Embryonic facial prominence (tissue), 1 donor: ENCODE measurements at regions not wholly inside any gene's neighbourhood (a gene's known extent, or its start where the extent isn't known, plus 50 kb on each side); places are given as distances from the start of the nearest gene placed in this dataset.
"Not testable (repeated sequence)": the region's sequence is repeated elsewhere in the genome, so short reads cannot be mapped to it uniquely, and the experiment has no call there.

ENCODE experiments used
- DNase-seq: peaks from one replicate; pipeline ENCODE4 v3.0.0-alpha.2; 2016; ENCODE audit errors: extremely low spot score

DNA sequence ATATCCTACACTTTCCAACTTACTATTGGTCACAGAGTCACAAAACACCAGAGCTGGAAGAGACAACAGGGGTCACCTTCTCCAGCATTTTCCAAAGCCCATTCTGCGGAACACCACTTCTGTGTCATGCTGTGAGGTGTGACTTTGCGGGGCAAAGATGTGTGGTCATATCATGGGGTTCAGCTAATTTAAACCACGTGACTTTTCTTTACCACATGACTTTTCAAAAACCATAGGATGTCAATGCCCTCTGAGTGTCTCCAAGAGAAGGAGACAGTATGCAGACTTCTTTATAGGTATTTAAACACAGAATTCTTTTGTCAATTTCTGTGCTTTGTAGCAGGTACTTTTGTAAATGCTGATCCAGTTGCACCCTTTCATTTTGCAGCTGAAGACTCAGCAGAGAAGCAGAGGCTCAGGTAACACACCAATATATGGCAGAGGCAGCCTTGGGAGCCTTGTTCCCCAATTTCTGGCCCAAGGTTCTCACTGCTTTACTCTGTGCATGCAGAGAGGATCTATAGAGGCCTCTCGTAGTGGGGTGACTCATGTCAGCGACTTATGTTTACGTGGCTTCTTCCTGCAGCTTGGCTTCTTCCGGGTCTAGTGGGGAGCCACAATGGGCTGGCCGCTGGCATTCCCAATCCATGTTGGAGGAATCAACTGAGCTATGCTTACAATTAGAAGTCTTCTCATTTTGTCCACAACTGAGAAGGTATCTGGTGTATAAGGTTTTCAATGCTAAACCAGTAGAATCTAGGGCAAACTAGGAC lies 104.0 kb upstream of the RHOBTB1 start:
- no peak for DNase-seq

DNA sequence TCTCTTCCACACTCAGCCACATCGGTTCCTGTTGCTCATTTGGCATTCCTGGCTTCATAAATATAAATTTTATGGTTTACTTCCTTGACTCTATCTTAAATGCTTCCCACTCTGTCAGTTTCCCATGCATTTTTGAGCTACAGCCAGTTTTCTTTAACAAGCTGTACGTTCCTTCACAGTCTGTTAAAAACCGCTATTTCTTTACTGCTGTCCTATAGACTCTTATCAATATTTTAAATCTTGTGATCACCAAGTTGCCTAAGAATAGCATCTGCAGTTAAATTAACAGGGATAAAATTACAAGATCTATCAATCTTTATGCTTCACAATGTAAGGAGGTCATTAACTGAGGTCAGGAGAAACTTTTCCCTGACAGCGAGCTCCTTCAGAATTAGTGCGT lies 103.1 kb upstream of the RHOBTB1 start:
- DNase-seq: no peak

DNA sequence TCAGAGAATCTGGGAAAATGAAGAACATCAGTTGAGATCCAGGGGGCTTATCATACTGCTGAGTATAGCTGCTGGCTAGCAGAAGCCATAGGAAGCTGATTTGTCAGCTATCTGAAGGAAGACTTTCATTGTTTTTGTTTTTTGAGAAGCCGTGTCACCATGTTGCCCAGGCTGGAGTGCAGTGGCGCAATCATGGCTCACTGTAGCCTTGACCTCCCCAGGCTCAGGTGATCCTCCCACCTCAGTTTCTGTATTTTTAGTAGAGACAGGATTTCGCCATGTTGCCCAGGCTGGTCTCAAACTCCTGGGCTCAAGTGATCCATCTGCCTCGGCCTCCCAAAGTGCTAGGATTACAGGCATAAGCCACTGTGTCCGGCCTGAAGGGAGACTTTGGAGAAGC lies 101.5 kb upstream of the RHOBTB1 start:
- not testable (repeated sequence) for DNase-seq

DNA sequence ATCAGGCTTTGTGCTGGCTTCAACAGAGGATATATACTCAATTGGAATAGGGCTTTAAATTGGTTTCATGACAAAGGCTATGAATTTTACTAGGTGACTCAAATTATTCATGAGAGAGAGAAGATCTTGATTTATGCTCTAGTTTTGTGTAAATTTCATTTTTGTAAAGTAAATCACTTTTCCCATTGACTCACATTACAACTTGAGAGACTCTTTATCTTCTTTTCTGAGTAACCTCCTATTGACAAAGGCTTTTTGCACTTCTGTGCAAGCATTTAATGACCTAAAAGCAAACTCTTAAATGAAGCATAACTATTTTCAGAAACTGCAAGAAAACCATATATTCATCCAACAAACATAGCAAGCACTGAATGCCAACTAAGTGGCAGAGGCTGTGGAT lies 98.5 kb upstream of the RHOBTB1 start:
- DNase-seq: no peak

DNA sequence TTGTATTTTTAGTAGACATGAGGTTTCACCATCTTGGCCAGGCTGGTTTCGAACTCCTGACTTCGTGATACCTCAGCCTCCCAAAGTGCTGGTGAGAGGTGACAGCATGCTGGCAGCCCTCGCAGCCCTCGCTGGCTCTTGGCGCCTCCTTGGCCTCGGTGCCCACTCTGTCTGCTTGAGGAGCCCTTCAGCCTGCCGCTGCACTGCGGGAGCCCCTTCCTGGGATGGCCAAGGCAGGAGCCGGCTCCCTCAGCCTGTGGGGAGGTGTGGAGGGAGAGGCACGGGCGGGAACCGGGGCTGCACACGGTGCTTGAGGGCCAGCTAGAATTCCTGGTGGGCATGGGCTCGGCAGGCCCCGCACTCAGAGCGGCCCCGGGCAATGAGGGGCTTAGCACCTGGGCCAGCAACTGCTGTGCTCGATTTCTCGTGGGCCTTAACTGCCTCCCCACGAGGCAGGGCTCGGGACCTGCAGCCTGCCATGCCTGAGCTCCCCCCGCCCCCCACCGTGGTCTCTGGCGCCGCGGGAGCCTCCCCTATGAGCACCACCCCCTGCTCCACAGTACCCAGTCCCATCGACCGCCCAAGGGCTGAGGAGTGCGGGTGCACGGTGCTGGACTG lies 96.5 kb upstream of the RHOBTB1 start:
- DNase-seq: no peak

DNA sequence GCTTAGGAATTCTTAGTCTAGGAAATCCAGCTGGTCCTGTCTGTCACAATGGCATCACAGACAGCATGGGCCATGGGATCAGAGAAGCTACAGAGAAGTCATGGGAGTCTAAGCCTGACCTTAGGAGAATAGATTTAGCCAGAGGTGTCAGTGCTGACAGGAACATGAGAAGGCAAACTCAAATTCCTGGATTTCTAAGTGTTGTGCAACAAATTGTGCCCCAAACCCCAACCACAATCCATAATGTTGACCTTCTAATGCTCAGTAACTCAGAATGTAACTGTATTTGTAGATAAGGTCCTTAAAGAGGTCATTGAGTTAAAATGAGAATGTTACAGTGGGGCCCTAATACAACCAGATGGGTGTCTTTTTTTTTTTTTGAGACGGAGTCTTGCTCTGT lies 95.9 kb upstream of the RHOBTB1 start:
- DNase-seq: no peak

DNA sequence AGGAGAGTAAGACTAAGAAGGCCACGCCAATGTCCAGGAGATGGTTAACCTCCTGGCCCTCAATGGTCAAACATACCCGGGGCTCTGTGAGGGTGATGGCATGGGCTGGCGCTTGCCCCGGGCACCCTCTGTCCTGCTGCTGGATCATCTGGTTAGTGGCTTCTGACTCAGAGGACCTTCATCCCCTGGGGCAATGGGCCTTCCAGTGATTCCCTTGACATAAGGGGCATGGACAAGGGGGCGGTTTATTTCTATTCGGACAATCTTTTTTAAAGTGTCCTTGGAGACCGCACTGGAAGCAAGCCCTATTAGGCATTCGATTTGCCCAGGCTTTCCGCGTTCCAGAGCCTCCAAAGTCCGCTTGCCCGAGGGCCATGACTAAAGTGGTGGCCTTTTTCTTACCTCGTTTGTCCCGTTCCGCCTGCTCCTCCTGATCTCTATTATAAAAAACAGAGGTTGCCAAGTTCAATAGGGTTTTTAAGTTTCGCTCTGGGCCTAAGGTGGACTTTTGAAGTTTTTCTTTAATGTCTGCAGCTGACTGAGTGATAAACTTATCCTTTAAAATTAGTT lies 93.4 kb upstream of the RHOBTB1 start:
- DNase-seq: not testable (repeated sequence)

DNA sequence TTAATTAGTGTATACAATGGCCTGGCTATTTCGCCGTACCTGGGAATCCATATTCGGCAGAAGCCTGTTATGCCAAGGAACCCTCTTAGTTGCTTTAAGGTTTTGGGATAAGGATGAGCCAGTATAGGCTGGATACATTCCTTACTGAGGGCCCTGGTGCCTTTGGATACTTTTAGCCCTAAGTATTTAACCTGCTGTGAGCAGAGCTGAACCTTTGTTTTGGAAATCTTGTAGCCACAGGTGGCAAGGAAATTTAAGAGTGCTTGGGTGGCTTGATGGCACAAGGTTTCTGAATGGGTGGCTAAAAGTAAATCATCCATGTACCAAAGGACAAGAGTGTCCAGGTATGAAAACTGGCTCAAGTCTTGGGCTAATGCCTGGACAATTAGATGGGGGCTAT lies 92.2 kb upstream of the RHOBTB1 start:
- not testable (repeated sequence) for DNase-seq

DNA sequence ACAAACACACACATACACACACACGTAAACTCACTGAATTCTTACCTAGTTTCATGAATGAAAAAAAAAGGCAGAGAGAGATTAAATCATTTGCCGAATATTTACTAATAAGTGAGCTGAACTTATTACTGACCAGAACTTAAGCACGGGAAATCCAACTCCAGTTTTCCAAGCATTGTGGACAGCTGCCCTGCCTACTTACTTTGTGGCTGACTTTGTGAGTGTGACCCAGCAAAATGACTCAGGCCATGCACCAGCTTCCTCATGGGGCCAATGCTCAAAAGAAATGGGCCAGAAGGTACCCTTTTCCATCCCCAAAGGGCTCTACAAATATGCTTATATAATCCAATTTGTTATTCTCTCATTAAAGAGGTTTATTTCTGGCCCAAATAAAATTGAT lies 87.4 kb upstream of the RHOBTB1 start:
- no peak for DNase-seq

DNA sequence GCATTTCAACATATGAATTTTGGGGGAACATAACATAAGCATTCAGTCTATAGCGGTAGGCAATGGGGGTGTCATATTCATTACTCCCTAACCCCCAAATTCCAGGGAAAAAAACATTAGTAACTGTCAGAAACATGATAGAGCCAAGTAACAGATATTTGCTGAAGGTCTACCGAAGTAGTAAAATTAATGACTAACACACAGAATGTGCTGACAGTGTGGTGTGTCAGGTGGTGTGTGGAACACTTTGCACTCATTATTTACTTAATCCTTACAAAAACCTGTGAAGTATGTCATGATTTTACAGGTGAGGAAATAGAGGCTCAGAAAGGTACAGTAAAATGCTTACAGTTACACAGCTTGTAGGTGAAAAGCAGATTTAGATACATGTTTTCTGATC lies 85.4 kb upstream of the RHOBTB1 start:
- no peak for DNase-seq

DNA sequence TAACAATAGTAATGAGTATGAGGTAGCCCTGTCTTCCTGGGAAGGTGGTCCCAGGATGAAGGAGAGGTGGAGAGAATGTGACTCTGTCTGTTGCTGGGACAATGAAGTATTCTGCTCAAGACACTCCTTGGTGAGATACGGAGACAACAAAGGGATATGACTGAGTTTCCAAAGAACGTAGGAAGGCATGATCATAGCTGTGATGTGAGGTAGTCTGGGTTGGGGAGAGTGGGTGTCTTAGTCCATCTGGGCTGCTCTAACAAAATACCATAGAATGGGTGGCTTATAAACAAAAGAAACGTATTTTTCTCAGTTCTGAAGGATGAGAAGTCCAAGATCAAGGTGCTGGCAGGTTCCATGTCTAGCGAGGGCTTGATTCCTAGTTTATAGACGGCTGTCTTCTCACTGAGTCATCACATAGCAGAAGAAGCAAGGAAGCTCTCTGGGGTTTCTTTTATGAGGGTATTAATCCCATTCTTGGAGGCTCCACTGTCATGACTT lies 84.9 kb upstream of the RHOBTB1 start:
- DNase-seq: no peak

DNA sequence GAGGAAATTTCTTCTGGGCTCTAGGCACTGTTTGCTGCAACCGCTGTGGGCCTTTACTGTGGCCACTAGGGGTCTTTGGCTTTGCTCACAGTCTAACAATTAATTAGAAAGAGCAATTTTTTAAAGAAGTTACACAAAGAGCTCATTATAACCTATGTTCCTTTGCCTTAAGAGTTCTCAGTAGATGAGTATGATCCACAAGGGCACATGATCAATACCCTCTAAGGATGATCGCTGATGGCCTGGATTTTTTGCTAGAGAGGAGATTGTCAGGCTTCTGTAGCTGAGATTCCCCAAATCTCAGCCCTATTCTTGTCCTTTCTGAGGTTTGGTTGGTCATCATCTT lies 80.8 kb upstream of the RHOBTB1 start:
- DNase-seq: peak; percentile 47

DNA sequence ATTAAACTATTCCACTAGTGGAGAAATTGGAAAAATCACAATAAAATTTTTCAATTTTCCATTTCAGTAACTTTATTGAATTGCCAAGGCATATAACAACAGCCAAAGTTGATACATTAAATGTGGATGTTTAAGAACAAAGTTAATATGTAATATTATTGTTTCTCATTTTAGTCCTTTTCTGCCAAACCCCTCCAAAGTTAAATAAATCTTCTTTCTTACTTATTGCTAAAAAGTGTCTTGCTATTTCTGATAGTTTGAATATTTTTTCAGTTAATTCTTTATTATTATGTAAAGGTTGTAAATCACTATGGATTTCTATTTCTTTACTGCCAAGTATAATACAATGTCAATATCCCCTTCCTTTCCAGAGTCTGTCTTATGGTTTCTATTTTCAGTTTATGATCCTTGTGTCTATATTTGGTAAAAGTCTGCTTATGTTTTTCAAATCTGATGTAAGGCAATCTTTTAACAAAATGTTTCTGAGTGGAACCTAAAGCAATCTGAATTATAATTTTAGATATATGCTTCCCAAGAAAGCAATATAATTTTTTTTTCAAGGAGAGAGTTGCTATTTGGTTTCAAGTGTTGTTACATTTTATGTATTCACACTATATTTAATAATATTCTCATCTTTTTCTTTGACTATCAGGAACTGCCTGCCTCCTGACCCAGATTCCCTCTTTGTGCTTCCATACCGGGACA lies 80.3 kb upstream of the RHOBTB1 start:
- peak; percentile 37 for DNase-seq

DNA sequence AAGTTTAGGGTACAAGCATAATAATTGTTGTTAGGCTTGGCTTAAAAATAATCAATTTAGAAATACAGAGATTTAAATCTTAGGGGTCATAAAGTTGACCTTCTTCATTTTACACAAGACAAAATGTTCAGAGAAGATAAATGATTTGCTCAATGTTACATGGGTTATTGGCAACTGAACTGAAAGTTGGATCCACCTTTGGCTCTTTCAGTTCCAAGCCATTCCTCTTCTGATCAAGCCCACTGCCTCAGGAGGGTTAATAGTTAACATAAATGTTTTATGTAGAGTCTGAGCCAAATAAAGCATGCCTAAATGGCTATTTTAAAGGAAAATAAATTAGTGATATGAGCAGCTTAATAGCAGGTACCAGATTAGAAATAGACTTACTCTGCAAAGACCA lies 79.1 kb upstream of the RHOBTB1 start:
- DNase-seq: no peak

DNA sequence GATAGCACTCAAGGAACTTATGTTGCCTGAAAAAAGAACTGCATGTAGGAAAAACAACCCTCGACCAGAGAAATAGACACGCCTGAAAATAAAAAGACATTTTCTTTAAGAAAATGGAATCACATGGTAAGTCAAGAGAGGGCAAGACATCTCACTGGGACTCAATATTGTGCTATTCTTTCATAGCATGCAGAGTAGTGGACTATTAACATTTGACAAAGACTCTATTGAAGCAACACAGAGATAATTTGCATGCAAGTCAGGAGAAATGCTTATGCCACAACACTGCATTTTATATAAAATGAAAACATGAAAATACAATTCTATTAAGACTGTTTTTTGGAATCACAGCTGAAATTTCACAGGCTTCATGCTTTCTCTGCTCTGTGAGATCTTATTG lies 77.9 kb upstream of the RHOBTB1 start:
- DNase-seq: no peak

DNA sequence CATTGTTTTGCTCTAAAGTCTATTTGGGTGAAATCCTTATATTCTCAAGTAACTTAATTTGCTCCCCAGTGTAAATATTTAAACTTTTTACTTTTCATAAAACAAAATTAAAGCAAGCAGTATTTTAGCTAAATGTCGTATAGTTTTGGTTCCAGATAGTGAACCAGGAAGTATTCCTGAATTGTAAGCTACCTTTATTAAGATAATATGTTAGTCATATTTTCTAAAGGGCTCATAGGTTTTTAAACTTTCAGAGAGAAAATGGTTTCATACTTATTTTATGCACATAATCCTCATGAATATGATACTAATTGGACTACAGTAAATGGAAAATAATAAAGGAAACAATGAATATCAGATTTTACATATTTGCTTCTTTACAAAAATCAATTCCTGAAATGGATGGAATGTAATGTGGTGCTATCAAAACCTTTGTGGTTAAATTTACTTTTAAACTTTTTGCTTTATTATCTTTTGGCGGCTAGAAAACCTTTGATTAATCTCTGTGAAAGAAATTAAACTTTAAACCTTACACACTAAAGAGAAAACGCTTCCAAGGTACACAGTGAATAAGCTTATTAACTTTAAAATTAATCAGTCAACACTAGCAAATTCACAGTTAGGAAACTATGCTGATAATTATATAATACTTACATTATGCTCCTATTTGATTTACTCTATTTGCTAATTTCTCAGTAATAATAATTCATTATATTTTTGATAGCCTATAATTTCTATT lies 76.6 kb upstream of the RHOBTB1 start:
- DNase-seq: no peak

DNA sequence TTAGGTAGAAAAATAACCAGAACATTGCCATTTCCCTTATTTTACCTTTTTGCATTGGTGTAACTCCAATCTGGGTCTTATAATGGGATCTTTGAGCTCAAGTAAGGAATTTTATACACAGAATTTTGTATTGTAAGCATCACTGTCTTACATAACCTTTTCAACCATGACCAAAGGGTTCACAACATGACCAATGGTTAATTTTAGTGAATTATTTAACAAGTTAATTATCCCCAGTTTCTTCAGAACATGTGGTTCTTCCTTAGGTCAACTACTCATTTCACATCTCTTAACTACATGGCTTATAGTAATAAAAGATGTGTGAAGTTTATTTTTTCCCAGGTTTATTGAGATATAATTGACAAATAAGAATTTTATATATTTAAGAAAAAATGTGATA lies 74.2 kb upstream of the RHOBTB1 start:
- no peak for DNase-seq

DNA sequence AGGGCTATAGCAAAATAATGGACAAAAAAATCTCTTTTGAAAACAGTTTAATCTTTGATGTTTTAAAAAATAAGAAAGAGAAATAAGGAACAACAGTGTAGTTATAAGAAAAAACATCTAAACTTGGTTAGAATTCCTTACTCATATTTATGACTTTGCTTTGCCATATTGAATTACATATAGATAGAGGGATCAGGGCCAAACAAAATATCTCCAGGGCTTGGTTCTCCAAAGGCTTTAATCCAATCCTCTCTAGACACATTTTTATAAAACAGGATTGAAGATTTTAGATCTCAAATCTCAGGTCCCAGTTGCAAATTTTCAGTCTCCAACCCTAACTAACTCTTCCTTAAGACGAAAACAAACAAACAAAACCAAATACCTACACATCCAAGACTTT lies 72.6 kb upstream of the RHOBTB1 start:
- no peak for DNase-seq

DNA sequence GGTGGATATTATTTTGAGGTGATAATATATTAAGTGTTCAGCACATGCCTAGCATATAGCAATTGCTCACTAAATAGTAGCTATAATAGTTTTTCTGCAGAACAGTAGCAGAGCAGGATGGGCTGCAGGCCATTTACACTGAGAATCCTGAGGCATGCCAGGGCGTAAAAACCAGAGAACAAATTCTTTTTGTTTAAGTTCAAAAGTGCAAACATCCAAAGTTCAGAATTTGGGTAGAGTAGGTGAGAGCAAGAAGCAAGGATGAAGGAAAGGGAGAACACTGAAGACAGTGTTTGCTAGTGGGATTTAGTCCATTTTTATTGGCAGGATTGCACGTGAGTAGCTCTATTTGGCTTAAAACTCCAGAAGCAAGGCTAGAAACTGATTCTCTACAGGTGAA lies 72.0 kb upstream of the RHOBTB1 start:
- no peak for DNase-seq

DNA sequence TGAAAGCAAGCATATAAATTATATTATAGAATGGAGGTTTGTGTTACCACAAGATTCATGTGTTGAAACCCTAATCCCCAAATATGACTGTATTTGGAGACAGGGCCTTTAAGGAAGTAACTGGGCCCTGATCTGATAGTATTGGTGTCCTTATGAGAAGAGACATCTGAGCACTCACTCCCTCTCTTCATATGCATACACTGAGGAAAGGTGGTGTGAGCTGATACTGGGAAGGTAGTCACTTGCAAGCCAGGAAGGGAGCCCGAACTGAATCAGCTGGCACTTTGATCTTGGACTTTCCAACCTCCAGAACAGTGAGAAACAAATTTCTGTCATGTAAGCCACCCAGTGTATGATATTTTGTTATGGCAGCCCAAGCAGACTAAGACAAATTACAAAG lies 66.9 kb upstream of the RHOBTB1 start:
- no peak for DNase-seq

DNA sequence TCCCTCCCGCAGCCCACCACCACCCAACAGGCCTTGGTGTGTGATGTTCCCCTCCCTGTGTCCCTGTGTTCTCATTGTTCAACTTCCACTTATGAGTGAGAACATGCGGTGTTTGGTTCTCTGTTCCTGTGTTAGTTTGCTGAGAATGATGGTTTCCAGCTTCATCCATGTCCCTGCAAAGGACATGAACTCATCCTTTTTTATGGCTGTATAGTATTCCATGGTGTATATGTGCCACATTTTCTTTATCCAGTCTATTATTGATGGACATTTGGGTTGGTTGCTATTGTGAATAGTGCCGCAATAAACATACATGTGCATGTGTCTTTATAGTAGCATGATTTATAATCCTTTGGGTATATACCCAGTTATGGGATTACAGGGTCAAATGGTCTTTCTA lies 59.1 kb upstream of the RHOBTB1 start:
- DNase-seq: not testable (repeated sequence)

DNA sequence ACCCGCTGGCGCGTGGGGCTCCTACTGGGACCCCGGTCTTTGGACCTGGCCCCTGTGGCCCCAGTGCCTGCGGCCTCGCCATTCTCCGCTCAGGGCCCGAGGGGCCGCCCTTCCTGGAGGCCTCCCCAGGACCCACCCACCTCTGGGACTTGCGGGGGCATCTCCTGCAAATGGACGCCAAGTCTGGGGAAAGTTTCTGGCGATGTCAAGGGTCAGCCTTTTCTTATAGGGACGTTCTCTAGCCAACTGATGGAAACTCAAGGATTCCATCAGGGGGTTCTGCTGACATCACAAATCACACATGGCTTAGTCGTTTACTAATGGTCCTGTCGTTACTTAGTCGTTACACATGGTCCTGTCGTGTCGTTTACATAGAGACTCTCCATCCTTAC lies 57.7 kb upstream of the RHOBTB1 start:
- no peak for DNase-seq
